OCI-LY1 (cell line): ENCODE measurements at regions not wholly inside any gene's neighbourhood (a gene's known extent, or its start where the extent isn't known, plus 50 kb on each side); places are given as distances from the start of the nearest gene placed in this dataset.

Experiments
- CTCF ChIP-seq: fragments of 200-600 bp; sonication (generic), shearing (Covaris generic); IDR thresholded peaks from 2 replicates; pipeline ENCODE4 v1.5.1; 2017; ENCODE audit warnings: mild to moderate bottlenecking, antibody characterized with exemption, low read length, moderate library complexity, mixed read lengths
- EZH2 ChIP-seq: fragments of 200-600 bp; sonication (generic), shearing (Covaris generic); IDR thresholded peaks from 2 replicates; pipeline ENCODE4 v1.8.0; 2017; ENCODE audit warnings: borderline replicate concordance, mixed run types, mild to moderate bottlenecking, antibody characterized with exemption, low read length, moderate library complexity, mixed read lengths

DNA sequence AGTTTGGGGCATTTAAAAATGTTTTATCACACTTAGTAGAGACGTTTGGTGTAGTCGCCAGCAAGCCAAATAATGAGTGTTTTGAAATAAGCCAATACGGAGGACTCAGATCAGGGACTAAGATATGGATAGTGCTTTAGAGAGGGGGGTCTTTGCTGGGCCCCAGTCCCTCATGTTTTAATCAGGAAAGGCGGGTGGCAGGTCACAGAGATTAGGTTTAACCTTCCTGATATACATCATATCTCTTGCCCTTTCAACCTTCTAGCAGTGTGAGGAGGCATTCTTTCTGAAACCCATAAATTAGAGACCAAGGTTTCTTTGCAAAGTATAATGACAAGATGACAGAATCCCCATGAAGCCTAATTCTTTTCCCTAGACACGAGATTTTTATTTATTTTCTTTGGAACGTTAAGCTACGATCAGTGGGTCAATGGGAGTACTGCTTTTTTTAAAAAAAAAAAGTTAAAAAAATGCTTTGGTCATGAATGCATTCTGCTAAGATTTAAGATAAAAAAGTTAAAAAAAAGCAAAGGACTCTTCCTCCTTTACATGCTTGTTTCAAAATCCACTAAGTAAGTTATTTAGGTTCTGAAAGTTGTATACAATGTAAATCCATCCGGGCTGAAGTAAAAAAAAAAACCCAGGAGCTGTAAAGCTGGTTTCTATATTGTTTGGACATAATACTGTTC is 572.1 kb upstream of the SALL1 start:
- TF ChIP-seq CTCF (no peak), EZH2 (no peak)
